K562 (cell line): ENCODE measurements at regions not wholly inside any gene's neighbourhood (a gene's known extent, or its start where the extent isn't known, plus 50 kb on each side); places are given as distances from the start of the nearest gene placed in this dataset.

Experiments
- ATAC-seq: fragments of 200-7000 bp; cut with Tn5 transposase; 3 replicates; pipeline ENCODE4 v1.9.1; 2020; ENCODE audit warnings: moderate library complexity
- BruUV-seq: library from RNA; stranded (reverse); fragments of 400-500 nt; replicated peaks from 2 replicates; lab custom pipeline; 2021; lab: Mats Ljungman, UMichigan
- CTCF ChIA-PET: fragments of 300-600 bp; formaldehyde crosslinking; extraction: SDS; loops from one replicate; lab custom pipeline; 2021; ENCODE audit warnings: low intra/inter-chr PET ratio; lab: Yijun Ruan, JAX
- POLR2A ChIA-PET: fragments of 300-600, 350-650 bp; sonication (Branson Sonifier 250); formaldehyde crosslinking; extraction: SDS; loops from one replicate; lab custom pipeline; 2021; ENCODE audit warnings: antibody characterized with exemption, inconsistent platforms; lab: Yijun Ruan, JAX
- DNase-seq, 4 experiments: peaks; one replicate each; pipeline versions ENCODE4 v3.0.0 to v3.0.0-alpha.2; 2011 to 2018; ENCODE audit warnings: low spot score in 3 of 4, mixed read lengths in 3 of 4; ENCODE audit errors: extremely low read depth in 1 of 4
- FAIRE-seq: peaks from 2 replicates; lab custom pipeline; 2011; peaks lifted over from hg19 to GRCh38; lab: Jason Lieb, UNC
- H2AFZ ChIP-seq: 2 replicates; pipeline ENCODE4 v1.6.0; 2011; ENCODE audit warnings: low read depth, low read length, control low read depth, inconsistent platforms
- H3K27ac ChIP-seq: fragments of 200-600 bp; 3 replicates; pipeline ENCODE4 v1.8.0; 2011; ENCODE audit warnings: low read depth, mild to moderate bottlenecking, control low read depth, inconsistent platforms, low read length, moderate library complexity, mixed read lengths; ENCODE audit errors: extremely low read depth
- H3K27me3 ChIP-seq, 2 experiments: fragments of 300-600 bp in 1 of 2; 2 replicates in 1 of 2; 3 replicates in 1 of 2; pipeline versions ENCODE4 v1.6.0 to v1.8.0; 2011; ENCODE audit warnings: inconsistent platforms in 2 of 2, low read length in 2 of 2, mild to moderate bottlenecking in 1 of 2, mixed read lengths in 1 of 2, moderate library complexity in 1 of 2; ENCODE audit not compliant: control insufficient read depth in 2 of 2, insufficient read depth in 2 of 2
- H3K36me3 ChIP-seq: fragments of 300-600 bp; 3 replicates; pipeline ENCODE4 v1.8.0; 2011; ENCODE audit warnings: mild to moderate bottlenecking, low read length, inconsistent platforms; ENCODE audit not compliant: control insufficient read depth, insufficient read depth
- H3K4me1 ChIP-seq, 2 experiments: fragments of 200-600 bp in 1 of 2; replicated peaks in 1 of 2; 2 replicates in 1 of 2; 3 replicates in 1 of 2; pipeline versions ENCODE4 v1.5.1 to v1.8.0; 2011; ENCODE audit warnings: inconsistent platforms in 2 of 2, low read length in 2 of 2, mild to moderate bottlenecking in 1 of 2, mixed read lengths in 1 of 2, moderate library complexity in 1 of 2; ENCODE audit not compliant: control insufficient read depth in 2 of 2, insufficient read depth in 2 of 2
- H3K4me2 ChIP-seq: 2 replicates; pipeline ENCODE4 v1.6.1; 2011; ENCODE audit warnings: low read length, control low read depth, inconsistent platforms, mixed read lengths; ENCODE audit not compliant: insufficient read depth
- H3K4me3 ChIP-seq: fragments of 200-600 bp; sonication (generic), shearing (Covaris generic); 2 replicates; pipeline ENCODE4 v1.5.1; 2016; ENCODE audit warnings: control low read depth, inconsistent platforms
- H3K79me2 ChIP-seq: fragments of 200-600 bp; 3 replicates; pipeline ENCODE4 v1.8.0; 2011; ENCODE audit warnings: low read length, inconsistent platforms; ENCODE audit not compliant: control insufficient read depth, insufficient read depth
- H3K9ac ChIP-seq, 2 experiments: 2 replicates each; pipeline versions ENCODE4 v1.6.0 to v1.6.1; 2011; ENCODE audit warnings: low read depth in 2 of 2, low read length in 2 of 2, control low read depth in 1 of 2, inconsistent platforms in 1 of 2, mild to moderate bottlenecking in 1 of 2, mixed read lengths in 1 of 2; ENCODE audit not compliant: insufficient read depth in 1 of 2
- H3K9me1 ChIP-seq: one replicate; pipeline ENCODE4 v1.6.0; 2011; ENCODE audit warnings: inconsistent platforms, mild to moderate bottlenecking, low read length, moderate library complexity; ENCODE audit not compliant: control insufficient read depth, insufficient read depth
- H3K9me3 ChIP-seq: replicated peaks from 2 replicates; pipeline ENCODE4 v1.5.1; 2011; ENCODE audit warnings: low read depth, low read length, inconsistent platforms; ENCODE audit not compliant: control insufficient read depth, insufficient read depth
- H4K20me1 ChIP-seq: replicated peaks from 2 replicates; pipeline ENCODE4 v1.6.1; 2011; ENCODE audit warnings: low read length, inconsistent platforms, mixed read lengths; ENCODE audit not compliant: control insufficient read depth, insufficient read depth
- ARNT ChIP-seq, 2 experiments: fragments of 450-650 bp; IDR thresholded peaks; 2 replicates each; pipeline ENCODE4 v1.6.1; 2016; ENCODE audit warnings: mild to moderate bottlenecking in 1 of 2
- BRD4 ChIP-seq: fragments of 200-600 bp; sonication (generic); IDR thresholded peaks from 2 replicates; pipeline ENCODE4 v1.6.1; 2017; ENCODE audit warnings: inconsistent platforms
- EHMT2 ChIP-seq: fragments of 450-650 bp; IDR thresholded peaks from 2 replicates; pipeline ENCODE4 v1.6.1; 2018; ENCODE audit warnings: antibody characterized with exemption
- ETV1 ChIP-seq: fragments of 450-650 bp; conservative IDR thresholded peaks from 2 replicates; pipeline ENCODE4 v1.6.1; 2016; ENCODE audit warnings: missing genetic modification characterization, control low read depth, low read depth, missing compliant biosample characterization
- FOXA1 ChIP-seq: fragments of 450-650 bp; IDR thresholded peaks from 2 replicates; pipeline ENCODE4 v1.6.1; 2016; ENCODE audit warnings: mild to moderate bottlenecking, borderline replicate concordance
- KAT2B ChIP-seq: IDR thresholded peaks from one replicate; pipeline ENCODE4 v1.6.1; 2012; ENCODE audit warnings: low read depth, mild to moderate bottlenecking, control low read depth, inconsistent platforms, low read length, moderate library complexity
- NFIC ChIP-seq: fragments of 450-650 bp; IDR thresholded peaks from 2 replicates; pipeline ENCODE4 v1.6.1; 2017; ENCODE audit warnings: mild to moderate bottlenecking, inconsistent platforms
- POLR2A ChIP-seq: fragments of 450-650 bp; conservative IDR thresholded peaks from 2 replicates; pipeline ENCODE4 v1.6.1; 2016
- RFX7 ChIP-seq: fragments of 250-450 bp; sonication (Bioruptor Pico); IDR thresholded peaks from 2 replicates; pipeline ENCODE4 v1.5.1; 2021; ENCODE audit warnings: mild to moderate bottlenecking
- SMARCA5 ChIP-seq: fragments of 450-650 bp; IDR thresholded peaks from 2 replicates; pipeline ENCODE4 v1.6.1; 2016
- ZSCAN32 ChIP-seq: fragments of 450-650 bp; formaldehyde crosslinking; IDR thresholded peaks from 2 replicates; pipeline ENCODE4 v1.4.0; 2020; ENCODE audit warnings: mild to moderate bottlenecking, moderate library complexity
- WGBS: fragments of 100-300 bp; shearing (Covaris generic); methylation state at CpG from one replicate; pipeline ENCODE4 v1.1.6; 2016; ENCODE audit warnings: low coverage, mixed read lengths; ENCODE audit not compliant: insufficient coverage; ENCODE audit errors: missing lambda C conversion rate; 5-methylcytosine and 5-hydroxymethylcytosine counted together
- in situ Hi-C: fragments of 300-500 bp; cut with MboI; formaldehyde crosslinking; loops from 4 replicates; pipeline ENCODE4 v1.15.0; 2018; ENCODE audit warnings: inconsistent platforms, mixed read lengths
- intact Hi-C: fragments of 100-400 bp; cut with micrococcal nuclease; formaldehyde crosslinking; loops from 2 replicates; pipeline ENCODE4 v1.14.2; 2022
- TF ChIP-seq, protein P1 (sequence below): fragments of 250-450 bp; sonication (Bioruptor Pico); IDR thresholded peaks from 2 replicates; pipeline ENCODE4 v1.5.0; 2022; ENCODE audit warnings: mild to moderate bottlenecking
- TF ChIP-seq, protein P2 (sequence below): fragments of 450-650 bp; IDR thresholded peaks from 2 replicates; pipeline ENCODE4 v1.6.1; 2016; ENCODE audit warnings: antibody characterized with exemption

DNA sequence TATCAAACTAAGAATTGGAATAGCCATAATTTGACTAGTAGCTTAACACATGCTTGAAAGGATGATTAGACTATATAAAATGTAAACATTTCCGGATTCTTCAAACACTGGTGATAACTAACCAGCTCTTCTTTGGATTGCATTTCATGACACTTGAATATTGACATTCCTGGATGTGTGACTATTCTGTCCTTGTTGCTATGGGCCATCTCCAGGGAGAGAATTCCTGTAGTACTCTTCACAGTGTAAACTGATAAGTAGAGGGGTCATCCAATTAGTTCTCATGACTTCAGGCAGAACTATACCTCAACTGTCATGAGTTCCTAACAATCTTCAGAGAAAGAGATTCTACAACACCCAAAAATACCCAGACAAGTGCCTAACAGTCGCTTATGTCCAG, 1026.7 kb upstream of the TENM3 start (continued):
- TF ChIP-seq, protein P1, sequence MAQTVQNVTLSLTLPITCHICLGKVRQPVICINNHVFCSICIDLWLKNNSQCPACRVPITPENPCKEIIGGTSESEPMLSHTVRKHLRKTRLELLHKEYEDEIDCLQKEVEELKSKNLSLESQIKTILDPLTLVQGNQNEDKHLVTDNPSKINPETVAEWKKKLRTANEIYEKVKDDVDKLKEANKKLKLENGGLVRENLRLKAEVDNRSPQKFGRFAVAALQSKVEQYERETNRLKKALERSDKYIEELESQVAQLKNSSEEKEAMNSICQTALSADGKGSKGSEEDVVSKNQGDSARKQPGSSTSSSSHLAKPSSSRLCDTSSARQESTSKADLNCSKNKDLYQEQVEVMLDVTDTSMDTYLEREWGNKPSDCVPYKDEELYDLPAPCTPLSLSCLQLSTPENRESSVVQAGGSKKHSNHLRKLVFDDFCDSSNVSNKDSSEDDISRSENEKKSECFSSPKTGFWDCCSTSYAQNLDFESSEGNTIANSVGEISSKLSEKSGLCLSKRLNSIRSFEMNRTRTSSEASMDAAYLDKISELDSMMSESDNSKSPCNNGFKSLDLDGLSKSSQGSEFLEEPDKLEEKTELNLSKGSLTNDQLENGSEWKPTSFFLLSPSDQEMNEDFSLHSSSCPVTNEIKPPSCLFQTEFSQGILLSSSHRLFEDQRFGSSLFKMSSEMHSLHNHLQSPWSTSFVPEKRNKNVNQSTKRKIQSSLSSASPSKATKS: no peak
- TF ChIP-seq ZSCAN32 (no peak), KAT2B (no peak), EHMT2 (no peak), FOXA1 (no peak), ARNT (IDR thresholded peaks at IDR 0.05) (no peak), NFIC (no peak), BRD4 (no peak)
- TF ChIP-seq, protein P2, sequence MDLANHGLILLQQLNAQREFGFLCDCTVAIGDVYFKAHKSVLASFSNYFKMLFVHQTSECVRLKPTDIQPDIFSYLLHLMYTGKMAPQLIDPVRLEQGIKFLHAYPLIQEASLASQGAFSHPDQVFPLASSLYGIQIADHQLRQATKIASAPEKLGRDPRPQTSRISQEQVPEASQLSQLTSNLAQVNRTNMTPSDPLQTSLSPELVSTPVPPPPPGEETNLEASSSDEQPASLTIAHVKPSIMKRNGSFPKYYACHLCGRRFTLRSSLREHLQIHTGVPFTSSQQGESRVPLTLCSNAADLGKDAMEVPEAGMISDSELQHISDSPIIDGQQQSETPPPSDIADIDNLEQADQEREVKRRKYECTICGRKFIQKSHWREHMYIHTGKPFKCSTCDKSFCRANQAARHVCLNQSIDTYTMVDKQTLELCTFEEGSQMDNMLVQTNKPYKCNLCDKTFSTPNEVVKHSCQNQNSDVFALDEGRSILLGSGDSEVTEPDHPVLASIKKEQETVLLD: no peak

DNA sequence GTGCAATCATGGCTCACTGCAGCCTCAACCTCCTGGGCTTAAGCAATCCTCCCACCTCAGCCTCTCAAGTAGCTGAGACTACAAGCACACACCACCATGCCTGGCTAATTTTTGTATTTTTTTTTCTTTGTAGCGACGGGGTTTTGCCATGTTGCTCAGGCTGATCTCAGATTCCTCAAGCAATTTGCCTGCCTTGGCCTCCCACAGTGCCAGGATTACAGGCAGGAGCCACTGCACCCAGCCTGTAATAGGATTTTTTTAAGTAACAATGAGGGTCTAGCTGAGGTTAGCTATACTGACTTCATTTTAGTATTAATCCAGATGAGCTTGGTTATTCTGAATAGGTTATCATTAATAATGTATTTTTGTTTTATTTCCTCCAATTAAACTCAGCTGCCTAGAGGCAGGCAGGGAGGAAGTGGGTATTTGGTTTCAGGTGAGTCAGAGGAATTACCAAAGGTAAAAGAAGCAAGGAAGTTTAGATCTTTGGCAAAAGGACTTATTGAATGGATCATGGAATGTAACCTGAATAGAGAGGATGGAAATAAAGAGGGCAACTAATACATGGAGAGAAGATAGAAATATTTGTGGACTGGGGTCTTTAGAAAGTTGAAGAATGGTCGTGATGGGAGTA, 1023.3 kb upstream of the TENM3 start:
- in situ Hi-C loops: no loop called here

More for the DNA sequence above, 1023.3 kb upstream of the TENM3 start:
- ATAC-seq (no peak), FAIRE-seq (no peak), DNase-seq (no peak)
- Histone ChIP-seq H4K20me1 (no peaks in the 10 kb centered on the region), H3K4me1 (no peaks in the 10 kb centered on the region), H3K27ac (no peak overlapping the region), H3K4me2 (no peak overlapping the region), H3K9me3 (no peaks in the 10 kb centered on the region), H3K9ac (no peak overlapping the region), H3K9me1 (no peaks in the 10 kb centered on the region), H3K4me3 (no peak overlapping the region), H3K36me3 (no peaks in the 10 kb centered on the region), H2AFZ (no peak overlapping the region), H3K79me2 (no peaks in the 10 kb centered on the region), H3K27me3 (no peaks in the 10 kb centered on the region)
- no peak for TF ChIP-seq RFX7 (CRISPR knock-in tag)
- TF ChIP-seq POLR2A: no peak
- TF ChIP-seq ETV1 (tag): no peak
- TF ChIP-seq SMARCA5: no peak
- ChIA-PET CTCF (no interaction called here), POLR2A (no interaction called here)
- intact Hi-C loops: no loop called here
- 0% methylated on average over 2 of the region's 3 CpGs for WGBS
- BruUV-seq: no TSS peak
